H1 (cell line): ENCODE measurements at regions not wholly inside any gene's neighbourhood (a gene's known extent, or its start where the extent isn't known, plus 50 kb on each side); places are given as distances from the start of the nearest gene placed in this dataset.

Experiments
- CTCF ChIA-PET: fragments of 300-600 bp; sonication (Branson Sonifier 250); formaldehyde crosslinking; loops from one replicate; lab custom pipeline; 2021; ENCODE audit not compliant: partially characterized antibody; lab: Charles Lee
- POLR2A ChIA-PET: fragments of 300-600 bp; sonication (Branson Sonifier 250); formaldehyde crosslinking; loops from one replicate; lab custom pipeline; 2021; ENCODE audit warnings: inconsistent platforms; ENCODE audit not compliant: partially characterized antibody; lab: Charles Lee
- DNase-seq, 2 experiments: peaks; one replicate each; pipeline versions ENCODE4 v3.0.0 to v3.0.0-alpha.2; 2010 to 2022; ENCODE audit warnings: low spot score in 2 of 2, low read depth in 1 of 2, mixed read lengths in 1 of 2
- FAIRE-seq: peaks from 2 replicates; lab custom pipeline; 2011; peaks lifted over from hg19 to GRCh38; lab: Jason Lieb, UNC
- H2AFZ ChIP-seq: 2 replicates; pipeline ENCODE4 v1.8.1; 2012; ENCODE audit warnings: low read length, inconsistent platforms
- H2AK5ac ChIP-seq: 2 replicates; pipeline ENCODE4 v1.6.1; 2013; ENCODE audit warnings: low read depth, low read length
- H2BK120ac ChIP-seq: replicated peaks from 2 replicates; pipeline ENCODE3; 2013; ENCODE audit warnings: low read depth, low read length, inconsistent platforms
- H2BK12ac ChIP-seq: 2 replicates; pipeline ENCODE4 v1.6.1; 2013; ENCODE audit warnings: low read depth, low read length
- H2BK15ac ChIP-seq: 2 replicates; pipeline ENCODE4 v1.6.1; 2013; ENCODE audit warnings: low read length
- H2BK20ac ChIP-seq: 2 replicates; pipeline ENCODE4 v1.6.1; 2013; ENCODE audit warnings: low read length
- H2BK5ac ChIP-seq: 2 replicates; pipeline ENCODE4 v1.6.1; 2013; ENCODE audit warnings: low read depth, low read length
- H3K14ac ChIP-seq: 2 replicates; pipeline ENCODE4 v1.6.1; 2013; ENCODE audit warnings: inconsistent platforms; ENCODE audit not compliant: insufficient read length
- H3K18ac ChIP-seq: 2 replicates; pipeline ENCODE4 v1.6.1; 2013; ENCODE audit warnings: low read length; ENCODE audit errors: extremely low read depth
- H3K23ac ChIP-seq: 2 replicates; pipeline ENCODE4 v1.6.1; 2013; ENCODE audit warnings: inconsistent platforms; ENCODE audit not compliant: insufficient read length
- H3K23me2 ChIP-seq: 2 replicates; pipeline ENCODE4 v1.6.1; 2013; ENCODE audit warnings: low read depth, low read length
- H3K27ac ChIP-seq: 2 replicates; pipeline ENCODE4 v1.6.1; 2011; ENCODE audit warnings: low read depth, low read length, inconsistent platforms
- H3K27me3 ChIP-seq, 4 experiments: replicated peaks in 1 of 4; 1 replicate in 1 of 4; 2 replicates in 3 of 4; pipeline versions ENCODE4 v1.6.1 to v1.8.1; 2011 to 2013; ENCODE audit warnings: low read length in 3 of 4, mild to moderate bottlenecking in 3 of 4, inconsistent platforms in 2 of 4, mixed read lengths in 2 of 4, moderate library complexity in 1 of 4; ENCODE audit not compliant: control insufficient read depth in 3 of 4, insufficient read depth in 3 of 4; ENCODE audit errors: extremely low read depth in 1 of 4
- H3K36me3 ChIP-seq, 4 experiments: 2 replicates each; pipeline versions ENCODE4 v1.6.1 to v1.8.1; 2011 to 2013; ENCODE audit warnings: mild to moderate bottlenecking in 4 of 4, low read length in 3 of 4, moderate library complexity in 2 of 4, control low read depth in 1 of 4, inconsistent platforms in 1 of 4; ENCODE audit not compliant: insufficient read depth in 4 of 4, control insufficient read depth in 2 of 4
- H3K4ac ChIP-seq: replicated peaks from 2 replicates; pipeline ENCODE3; 2013; ENCODE audit warnings: low read length, low read depth, mixed read lengths, inconsistent platforms; ENCODE audit not compliant: insufficient read length
- H3K4me1 ChIP-seq, 4 experiments: replicated peaks in 1 of 4; 1 replicate in 1 of 4; 2 replicates in 3 of 4; pipeline versions ENCODE4 v1.6.1 to v1.8.1; 2011 to 2013; ENCODE audit warnings: low read length in 3 of 4, inconsistent platforms in 2 of 4, mixed read lengths in 1 of 4; ENCODE audit not compliant: insufficient read depth in 4 of 4, control insufficient read depth in 3 of 4
- H3K4me2 ChIP-seq, 2 experiments: 2 replicates each; pipeline versions ENCODE4 v1.6.1 to v1.8.1; 2011 to 2013; ENCODE audit warnings: low read depth in 2 of 2, low read length in 2 of 2, control low read depth in 1 of 2, inconsistent platforms in 1 of 2, mild to moderate bottlenecking in 1 of 2; ENCODE audit not compliant: insufficient read depth in 1 of 2
- H3K4me3 ChIP-seq, 4 experiments: fragments of 200-600, 300-600 bp in 1 of 4; sonication (generic), shearing (Covaris generic), sonication (Bioruptor Twin) in 1 of 4; 2 replicates each; pipeline versions ENCODE4 v1.5.1 to v1.8.1; 2011 to 2016; ENCODE audit warnings: low read length in 4 of 4, low read depth in 3 of 4, control low read depth in 2 of 4, inconsistent platforms in 2 of 4, mild to moderate bottlenecking in 2 of 4, mixed read lengths in 1 of 4, moderate library complexity in 1 of 4; ENCODE audit not compliant: insufficient read depth in 2 of 4; ENCODE audit errors: extremely low read depth in 1 of 4
- H3K56ac ChIP-seq: replicated peaks from 2 replicates; pipeline ENCODE3; 2013; ENCODE audit warnings: low read depth, mild to moderate bottlenecking, mixed read lengths, low read length, inconsistent platforms; ENCODE audit not compliant: insufficient read length
- H3K79me1 ChIP-seq: 2 replicates; pipeline ENCODE4 v1.6.1; 2013; ENCODE audit warnings: low read depth, low read length, control low read depth
- H3K79me2 ChIP-seq, 2 experiments: 2 replicates each; pipeline versions ENCODE4 v1.6.1 to v1.8.1; 2012 to 2013; ENCODE audit warnings: low read length in 2 of 2, mild to moderate bottlenecking in 2 of 2, inconsistent platforms in 1 of 2; ENCODE audit not compliant: insufficient read depth in 2 of 2, control insufficient read depth in 1 of 2
- H3K9ac ChIP-seq, 4 experiments: replicated peaks in 1 of 4; 1 replicate in 1 of 4; 2 replicates in 3 of 4; pipeline versions ENCODE4 v1.6.1 to v1.8.1; 2011 to 2013; ENCODE audit warnings: low read depth in 3 of 4, low read length in 3 of 4, control low read depth in 2 of 4, mild to moderate bottlenecking in 2 of 4, moderate library complexity in 2 of 4, inconsistent platforms in 1 of 4; ENCODE audit errors: extremely low read depth in 1 of 4
- H3K9me3 ChIP-seq, 2 experiments: 2 replicates each; pipeline versions ENCODE4 v1.6.1 to v1.8.1; 2012 to 2013; ENCODE audit warnings: mild to moderate bottlenecking in 2 of 2, moderate library complexity in 2 of 2, control low read depth in 1 of 2, inconsistent platforms in 1 of 2, low read depth in 1 of 2, low read length in 1 of 2, mixed read lengths in 1 of 2; ENCODE audit not compliant: insufficient read depth in 2 of 2
- H4K20me1 ChIP-seq, 2 experiments: replicated peaks in 1 of 2; 2 replicates each; pipeline versions ENCODE3 to v1.8.1; 2011 to 2013; ENCODE audit warnings: inconsistent platforms in 2 of 2, low read length in 2 of 2, mild to moderate bottlenecking in 1 of 2; ENCODE audit not compliant: insufficient read depth in 2 of 2, control insufficient read depth in 1 of 2
- H4K5ac ChIP-seq: 2 replicates; pipeline ENCODE4 v1.6.1; 2013; ENCODE audit warnings: low read length, low read depth, mixed read lengths, inconsistent platforms; ENCODE audit not compliant: insufficient read length
- H4K8ac ChIP-seq: 2 replicates; pipeline ENCODE4 v1.8.0; 2013; ENCODE audit warnings: mild to moderate bottlenecking, moderate library complexity, low read length, inconsistent platforms; ENCODE audit not compliant: insufficient read depth; ENCODE audit errors: extremely low read depth
- H4K91ac ChIP-seq: replicated peaks from 2 replicates; pipeline ENCODE3; 2013; ENCODE audit warnings: low read length, mixed read lengths, inconsistent platforms; ENCODE audit not compliant: insufficient read length
- ATF2 ChIP-seq: IDR thresholded peaks from 2 replicates; pipeline ENCODE4 v1.6.1; 2012; ENCODE audit warnings: low read length, inconsistent platforms
- BACH1 ChIP-seq: IDR thresholded peaks from 2 replicates; pipeline ENCODE4 v1.6.1; 2012; ENCODE audit warnings: low read length, improper control_type of control experiment
- CEBPB ChIP-seq: IDR thresholded peaks from 2 replicates; pipeline ENCODE4 v1.6.1; 2012; ENCODE audit warnings: low read depth, low read length
- EP300 ChIP-seq, 2 experiments: IDR thresholded peaks; 1 replicate in 1 of 2; 2 replicates in 1 of 2; pipeline ENCODE4 v1.6.1; 2011 to 2012; ENCODE audit warnings: low read depth in 2 of 2, low read length in 2 of 2, mild to moderate bottlenecking in 2 of 2, borderline replicate concordance in 1 of 2, inconsistent platforms in 1 of 2, moderate library complexity in 1 of 2
- GABPA ChIP-seq: IDR thresholded peaks from 2 replicates; pipeline ENCODE4 v1.6.1; 2011; ENCODE audit warnings: mild to moderate bottlenecking, low read length, moderate library complexity, borderline replicate concordance; ENCODE audit not compliant: insufficient read depth
- KDM1A ChIP-seq: fragments of 200-600, 300-600 bp; sonication (generic); IDR thresholded peaks from 2 replicates; pipeline ENCODE4 v1.7.1; 2016; ENCODE audit warnings: mild to moderate bottlenecking, low read length, borderline replicate concordance
- RBBP5 ChIP-seq: IDR thresholded peaks from 2 replicates; pipeline ENCODE4 v1.7.1; 2012; ENCODE audit warnings: low read depth, mild to moderate bottlenecking, inconsistent platforms, low read length, moderate library complexity, borderline replicate concordance
- RFX5 ChIP-seq: IDR thresholded peaks from 2 replicates; pipeline ENCODE4 v1.6.1; 2011; ENCODE audit warnings: low read depth, low read length, improper control_type of control experiment, borderline replicate concordance
- SIN3A ChIP-seq, 2 experiments: IDR thresholded peaks in 1 of 2; conservative IDR thresholded peaks in 1 of 2; 2 replicates each; pipeline ENCODE4 v1.6.1; 2011 to 2012; ENCODE audit warnings: low read length in 2 of 2, improper control_type of control experiment in 1 of 2, low read depth in 1 of 2, mild to moderate bottlenecking in 1 of 2
- WGBS, 2 experiments: shearing (Covaris generic) in 1 of 2; methylation state at CpG; one replicate each; pipeline versions ENCODE4 v1.1.6 to v1.1.7; 2013 to 2015; ENCODE audit warnings: low lambda C conversion rate in 2 of 2, mixed read lengths in 2 of 2, inconsistent platforms in 1 of 2, low coverage in 1 of 2, missing lambda C conversion rate in 1 of 2; ENCODE audit not compliant: insufficient replicate concordance in 2 of 2, insufficient coverage in 1 of 2, insufficient read length in 1 of 2; ENCODE audit errors: extremely low coverage in 1 of 2, missing lambda C conversion rate in 1 of 2; 5-methylcytosine and 5-hydroxymethylcytosine counted together

- Histone ChIP-seq H4K20me1 (no peaks in the 10 kb centered on the region), H2BK5ac (peak overlapping the region; percentile 90), H3K56ac (no peak overlapping the region), H2BK12ac (peak overlapping the region; percentile 98), H2BK20ac (peak overlapping the region; percentile 74; the same call in 1 of the 2 replicates), H3K14ac (no peak overlapping the region), H3K36me3 (no peaks in the 10 kb centered on the region), H3K27me3 (no peaks in the 10 kb centered on the region; a peak in 1 of 7 replicates), H2AK5ac (peak overlapping the region; percentile 92; the same call in 1 of the 2 replicates), H2BK120ac (peak overlapping the region; percentile 39), H3K9me3 (no peaks in the 10 kb centered on the region), H2BK15ac (no peak overlapping the region), H3K9ac (no peak overlapping the region), H3K27ac (no peak overlapping the region), H2AFZ (no peak overlapping the region), H3K4me1 (peaks cover 0 to 14% (median 10%) of the 10 kb centered on the region in 4 experiments; a peak in 4 of 7 replicates), H3K79me2 (no peaks in the 10 kb centered on the region), H4K5ac (no peak overlapping the region), H3K18ac (peak overlapping the region; percentile 86), H3K79me1 (no peaks in the 10 kb centered on the region), H3K4me3 (peak overlapping the region in 1 of 4 experiments; percentile 1; a peak in 1 of 8 replicates), H3K4me2 (peak overlapping the region; percentile 9 to 27; a peak in 2 of 4 replicates), H3K23me2 (no peaks in the 10 kb centered on the region), H4K8ac (no peak overlapping the region), H3K23ac (no peak overlapping the region), H3K4ac (peak overlapping the region; percentile 17), H4K91ac (peak overlapping the region; percentile 31)
- DNase-seq (peak; percentile 59 to 62), FAIRE-seq (peak; percentile 94)
- CTCF ChIA-PET = interaction anchor here (0.6 to 0.9 kb wide), 2 partner anchors 171 to 1361 kb away, joined by 3 read pairs; no protein-coding TSS in a partner anchor
- 40% methylated on average over 5 of the region's 5 CpGs; no CpG with 5 or more reads in 1 of the 2 experiments for WGBS, 2 experiments
- POLR2A ChIA-PET = interaction anchor here (0.9 to 1.4 kb wide), 2 partner anchors 18 to 23 kb away, joined by 3 read pairs; no protein-coding TSS in a partner anchor
- TF ChIP-seq ATF2 = peak; percentile 83; the same call in 1 of the 2 replicates
- TF ChIP-seq BACH1 = peak; percentile 87
- TF ChIP-seq GABPA = no peak
- no peak for TF ChIP-seq RFX5
- TF ChIP-seq CEBPB = peak; percentile 70
- TF ChIP-seq KDM1A = 0 out of 2 replicates have a peak, but pooled peaks have one; percentile 18
- no peak for TF ChIP-seq SIN3A (conservative IDR thresholded peaks at IDR 0.05 in 1 of 2, IDR thresholded peaks at IDR 0.05 in 1 of 2; ENCODE audit: low read depth in 1 of 2, low read length in 2 of 2)
- peak in 1 of 2 experiments; percentile 96; a peak in 2 of 3 replicates for TF ChIP-seq EP300 (IDR thresholded peaks at IDR 0.05; ENCODE audit: borderline replicate concordance in 1 of 2, low read depth in 2 of 2, low read length in 2 of 2)
- no peak for TF ChIP-seq RBBP5
Measured at GRCh38 chr10:90319188-90319914, 538.5 kb downstream of the HTR7 start.
